ENCODE measurements at regions not wholly inside any gene's neighbourhood (a gene's known extent, or its start where the extent isn't known, plus 50 kb on each side); places are given as distances from the start of the nearest gene placed in this dataset.

GRCh38 chr10:120643351-120643750 is 186.3 kb downstream of the PLPP4 start:
- ChIA-PET RAD21 (ENCODE audit: unreplicated experiment) (no interaction called here), SMC1A (ENCODE audit: uncharacterized antibody, unreplicated experiment) (interaction anchor here (1.1 to 1.4 kb wide), 2 partner anchors 14 to 45 kb away, joined by 3 read pairs; no protein-coding TSS in a partner anchor), POLR2A (no interaction called here), CTCF (interaction anchor here (0.6 to 1.2 kb wide), 2 partner anchors 8 to 24 kb away, joined by 3 read pairs; no protein-coding TSS in a partner anchor)
- TF ChIP-seq CBFB (IDR thresholded peaks at IDR 0.05; ENCODE audit: low read depth) = no peak
- no peak for TF ChIP-seq SPI1 (IDR thresholded peaks at IDR 0.05; ENCODE audit: borderline replicate concordance, insufficient read depth, low read depth, low read length)
- no peak for TF ChIP-seq KAT2A (conservative IDR thresholded peaks at IDR 0.05; ENCODE audit: control insufficient read depth, low read depth, low read length)
- TF ChIP-seq STAT3 (IDR thresholded peaks at IDR 0.05; ENCODE audit: low read depth, low read length) = no peak
- Histone ChIP-seq H3K9me3 (replicated peaks; ENCODE audit: control insufficient read depth, insufficient read depth, low read length) (no peaks in the 10 kb centered on the region), H3K4me3 (no peak overlapping the region), H3K36me3 (ENCODE audit: control insufficient read depth in 2 of 2, insufficient read depth in 2 of 2, low read length in 1 of 2) (no peaks in the 10 kb centered on the region), H3K79me2 (ENCODE audit: control insufficient read depth, insufficient read depth, low read length) (no peaks in the 10 kb centered on the region), H3K27me3 (replicated peaks in 1 of 2; ENCODE audit: control insufficient read depth in 2 of 2, insufficient read depth in 2 of 2, low read length in 1 of 2) (no peaks in the 10 kb centered on the region; a peak in 1 of 4 replicates), H3K4me1 (ENCODE audit: control insufficient read depth, insufficient read depth, low read length) (no peaks in the 10 kb centered on the region), H3K27ac (ENCODE audit: control insufficient read depth, insufficient read depth) (no peak overlapping the region), H2AFZ (ENCODE audit: control insufficient read depth, low read depth, low read length) (no peak overlapping the region), H4K20me1 (ENCODE audit: control insufficient read depth, insufficient read depth) (no peaks in the 10 kb centered on the region), H3K9ac (ENCODE audit: control insufficient read depth, insufficient read depth, low read length) (no peak overlapping the region), H3K4me2 (ENCODE audit: control insufficient read depth, insufficient read depth) (no peak overlapping the region)
- in situ Hi-C loops (cut with MboI) (no loop called here), intact Hi-C loops (cut with micrococcal nuclease; ENCODE audit: unreplicated experiment) (no loop called here)
- ATAC-seq (no peak), FAIRE-seq (no peak), DNase-seq (ENCODE audit: low read depth, low spot score) (no peak)
- 0% methylated on average over 2 of the region's 2 CpGs for WGBS (ENCODE audit: insufficient coverage, insufficient replicate concordance, low lambda C conversion rate, missing lambda C conversion rate)
- BruUV-seq (replicated peaks) = no TSS peak

GRCh38 chr10:120644556-120645410 is 187.8 kb downstream of the PLPP4 start:
- WGBS (ENCODE audit: insufficient coverage, insufficient replicate concordance, low lambda C conversion rate, missing lambda C conversion rate) = 6% methylated on average over 1 of the region's 1 CpG
- FAIRE-seq (no peak), ATAC-seq (no peak), DNase-seq (ENCODE audit: low read depth, low spot score) (no peak)
- Histone ChIP-seq H3K4me3 (no peak overlapping the region), H3K9me3 (replicated peaks; ENCODE audit: control insufficient read depth, insufficient read depth, low read length) (no peaks in the 10 kb centered on the region), H4K20me1 (ENCODE audit: control insufficient read depth, insufficient read depth) (no peaks in the 10 kb centered on the region), H3K27me3 (replicated peaks in 1 of 2; ENCODE audit: control insufficient read depth in 2 of 2, insufficient read depth in 2 of 2, low read length in 1 of 2) (no peaks in the 10 kb centered on the region; a peak in 1 of 4 replicates), H3K9ac (ENCODE audit: control insufficient read depth, insufficient read depth, low read length) (no peak overlapping the region), H3K79me2 (ENCODE audit: control insufficient read depth, insufficient read depth, low read length) (no peaks in the 10 kb centered on the region), H3K4me2 (ENCODE audit: control insufficient read depth, insufficient read depth) (no peak overlapping the region), H3K27ac (ENCODE audit: control insufficient read depth, insufficient read depth) (no peak overlapping the region), H3K36me3 (ENCODE audit: control insufficient read depth in 2 of 2, insufficient read depth in 2 of 2, low read length in 1 of 2) (no peaks in the 10 kb centered on the region), H3K4me1 (ENCODE audit: control insufficient read depth, insufficient read depth, low read length) (no peaks in the 10 kb centered on the region), H2AFZ (ENCODE audit: control insufficient read depth, low read depth, low read length) (no peak overlapping the region)
- ChIA-PET CTCF (no interaction called here), RAD21 (ENCODE audit: unreplicated experiment) (no interaction called here), SMC1A (ENCODE audit: uncharacterized antibody, unreplicated experiment) (interaction anchor here (1.4 kb wide), 1 partner anchor 13 kb away, joined by 3 read pairs; no protein-coding TSS in a partner anchor), POLR2A (no interaction called here)
- intact Hi-C loops (cut with micrococcal nuclease; ENCODE audit: unreplicated experiment) (no loop called here), in situ Hi-C loops (cut with MboI) (no loop called here)
- BruUV-seq (replicated peaks) = no TSS peak
- TF ChIP-seq, protein P1, sequence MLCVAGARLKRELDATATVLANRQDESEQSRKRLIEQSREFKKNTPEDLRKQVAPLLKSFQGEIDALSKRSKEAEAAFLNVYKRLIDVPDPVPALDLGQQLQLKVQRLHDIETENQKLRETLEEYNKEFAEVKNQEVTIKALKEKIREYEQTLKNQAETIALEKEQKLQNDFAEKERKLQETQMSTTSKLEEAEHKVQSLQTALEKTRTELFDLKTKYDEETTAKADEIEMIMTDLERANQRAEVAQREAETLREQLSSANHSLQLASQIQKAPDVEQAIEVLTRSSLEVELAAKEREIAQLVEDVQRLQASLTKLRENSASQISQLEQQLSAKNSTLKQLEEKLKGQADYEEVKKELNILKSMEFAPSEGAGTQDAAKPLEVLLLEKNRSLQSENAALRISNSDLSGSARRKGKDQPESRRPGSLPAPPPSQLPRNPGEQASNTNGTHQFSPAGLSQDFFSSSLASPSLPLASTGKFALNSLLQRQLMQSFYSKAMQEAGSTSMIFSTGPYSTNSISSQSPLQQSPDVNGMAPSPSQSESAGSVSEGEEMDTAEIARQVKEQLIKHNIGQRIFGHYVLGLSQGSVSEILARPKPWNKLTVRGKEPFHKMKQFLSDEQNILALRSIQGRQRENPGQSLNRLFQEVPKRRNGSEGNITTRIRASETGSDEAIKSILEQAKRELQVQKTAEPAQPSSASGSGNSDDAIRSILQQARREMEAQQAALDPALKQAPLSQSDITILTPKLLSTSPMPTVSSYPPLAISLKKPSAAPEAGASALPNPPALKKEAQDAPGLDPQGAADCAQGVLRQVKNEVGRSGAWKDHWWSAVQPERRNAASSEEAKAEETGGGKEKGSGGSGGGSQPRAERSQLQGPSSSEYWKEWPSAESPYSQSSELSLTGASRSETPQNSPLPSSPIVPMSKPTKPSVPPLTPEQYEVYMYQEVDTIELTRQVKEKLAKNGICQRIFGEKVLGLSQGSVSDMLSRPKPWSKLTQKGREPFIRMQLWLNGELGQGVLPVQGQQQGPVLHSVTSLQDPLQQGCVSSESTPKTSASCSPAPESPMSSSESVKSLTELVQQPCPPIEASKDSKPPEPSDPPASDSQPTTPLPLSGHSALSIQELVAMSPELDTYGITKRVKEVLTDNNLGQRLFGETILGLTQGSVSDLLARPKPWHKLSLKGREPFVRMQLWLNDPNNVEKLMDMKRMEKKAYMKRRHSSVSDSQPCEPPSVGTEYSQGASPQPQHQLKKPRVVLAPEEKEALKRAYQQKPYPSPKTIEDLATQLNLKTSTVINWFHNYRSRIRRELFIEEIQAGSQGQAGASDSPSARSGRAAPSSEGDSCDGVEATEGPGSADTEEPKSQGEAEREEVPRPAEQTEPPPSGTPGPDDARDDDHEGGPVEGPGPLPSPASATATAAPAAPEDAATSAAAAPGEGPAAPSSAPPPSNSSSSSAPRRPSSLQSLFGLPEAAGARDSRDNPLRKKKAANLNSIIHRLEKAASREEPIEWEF (IDR thresholded peaks at IDR 0.05; ENCODE audit: insufficient replicate concordance, low read depth, low read length) = no peak
- TF ChIP-seq ZSCAN29 (IDR thresholded peaks at IDR 0.05) (no peak), DPF2 (IDR thresholded peaks at IDR 0.05) (no peak)

Data from GM12878 (cell line).